HepG2 (cell line): ENCODE measurements at regions not wholly inside any gene's neighbourhood (a gene's known extent, or its start where the extent isn't known, plus 50 kb on each side); places are given as distances from the start of the nearest gene placed in this dataset.

ENCODE experiments used
- ATAC-seq: fragments of 200-7000 bp; cut with Tn5 transposase; 3 replicates; pipeline ENCODE4 v1.9.1; 2020; ENCODE audit warnings: mild to moderate bottlenecking, moderate library complexity
- BruUV-seq: library from RNA; stranded (reverse); fragments of 400-500 nt; replicated peaks from 2 replicates; lab custom pipeline; 2021; lab: Mats Ljungman, UMichigan
- CTCF ChIA-PET: fragments of 300-600 bp; formaldehyde crosslinking; extraction: SDS; loops from one replicate; lab custom pipeline; 2021; ENCODE audit warnings: low total read pairs, inconsistent platforms, low intra/inter-chr PET ratio; lab: Yijun Ruan, JAX
- POLR2A ChIA-PET: fragments of 350-600 bp; sonication (Branson Sonifier 250); formaldehyde crosslinking; loops from one replicate; lab custom pipeline; 2020; ENCODE audit warnings: antibody characterized with exemption, inconsistent platforms; lab: Yijun Ruan, JAX
- DNase-seq: peaks from one replicate; pipeline ENCODE4 v3.0.0-alpha.2; 2015; ENCODE audit warnings: low spot score
- FAIRE-seq: peaks from 3 replicates; lab custom pipeline; 2011; peaks lifted over from hg19 to GRCh38; lab: Jason Lieb, UNC
- H2AFZ ChIP-seq: one replicate; pipeline ENCODE4 v1.6.1; 2011; ENCODE audit warnings: low read length, inconsistent platforms
- H3K27ac ChIP-seq: fragments of 300-600 bp; 3 replicates; pipeline ENCODE4 v1.8.0; 2011; ENCODE audit warnings: mixed run types, mild to moderate bottlenecking, mixed read lengths, low read length, inconsistent platforms; ENCODE audit not compliant: insufficient read depth; ENCODE audit errors: extremely low read length
- H3K27me3 ChIP-seq, 2 experiments: fragments of 200-600 bp in 1 of 2; 2 replicates in 1 of 2; 3 replicates in 1 of 2; pipeline versions ENCODE4 v1.6.0 to v1.8.0; 2011; ENCODE audit warnings: low read length in 2 of 2, mild to moderate bottlenecking in 2 of 2, moderate library complexity in 2 of 2, inconsistent platforms in 1 of 2; ENCODE audit not compliant: insufficient read depth in 2 of 2, control insufficient read depth in 1 of 2
- H3K36me3 ChIP-seq, 2 experiments: fragments of 200-600 bp in 1 of 2; replicated peaks in 1 of 2; 2 replicates in 1 of 2; 3 replicates in 1 of 2; pipeline versions ENCODE4 v1.5.1 to v1.8.0; 2011; ENCODE audit warnings: low read length in 2 of 2, inconsistent platforms in 1 of 2; ENCODE audit not compliant: insufficient read depth in 2 of 2, control insufficient read depth in 1 of 2
- H3K4me1 ChIP-seq: 2 replicates; pipeline ENCODE4 v1.5.1; 2012; ENCODE audit warnings: low read length, inconsistent platforms; ENCODE audit not compliant: insufficient read depth
- H3K4me2 ChIP-seq: 2 replicates; pipeline ENCODE4 v1.6.0; 2011; ENCODE audit warnings: low read depth, low read length, inconsistent platforms
- H3K4me3 ChIP-seq, 3 experiments: fragments of 200-600 bp in 1 of 3; sonication (generic), shearing (Covaris generic) in 1 of 3; replicated peaks in 1 of 3; 2 replicates each; pipeline ENCODE4 v1.5.1; 2011 to 2016; ENCODE audit warnings: low read length in 3 of 3, inconsistent platforms in 2 of 3, low read depth in 2 of 3, mild to moderate bottlenecking in 2 of 3, control low read depth in 1 of 3, mixed read lengths in 1 of 3; ENCODE audit not compliant: insufficient read depth in 1 of 3
- H3K79me2 ChIP-seq: one replicate; pipeline ENCODE4 v1.6.1; 2011; ENCODE audit warnings: low read length, inconsistent platforms; ENCODE audit not compliant: insufficient read depth
- H3K9ac ChIP-seq: 2 replicates; pipeline ENCODE4 v1.6.0; 2011; ENCODE audit warnings: mild to moderate bottlenecking, low read depth, low read length, inconsistent platforms; ENCODE audit not compliant: insufficient read depth
- H3K9me3 ChIP-seq: 2 replicates; pipeline ENCODE4 v1.5.1; 2012; ENCODE audit warnings: mild to moderate bottlenecking, low read length
- H4K20me1 ChIP-seq: 2 replicates; pipeline ENCODE4 v1.6.0; 2011; ENCODE audit warnings: inconsistent platforms, mild to moderate bottlenecking, low read length, moderate library complexity; ENCODE audit not compliant: insufficient read depth
- FOSL1 ChIP-seq: sonication (generic); formaldehyde crosslinking; IDR thresholded peaks from 2 replicates; pipeline ENCODE4 v1.9.0; 2021; ENCODE audit warnings: missing genetic modification reagents, borderline replicate concordance
- RNF2 ChIP-seq: fragments of 450-650 bp; conservative IDR thresholded peaks from 2 replicates; pipeline ENCODE4 v1.6.1; 2016; ENCODE audit warnings: low read depth
- STAG1 ChIP-seq: sonication (generic); formaldehyde crosslinking; IDR thresholded peaks from 2 replicates; pipeline ENCODE4 v1.4.0; 2020; ENCODE audit warnings: missing genetic modification reagents
- ZNF207 ChIP-seq: fragments of 450-650 bp; IDR thresholded peaks from 2 replicates; pipeline ENCODE4 v1.6.1; 2016; ENCODE audit warnings: antibody characterized with exemption, borderline replicate concordance
- ZNF761 ChIP-seq: sonication (generic); formaldehyde crosslinking; conservative IDR thresholded peaks from 2 replicates; pipeline ENCODE4 v1.4.0; 2020; ENCODE audit warnings: mild to moderate bottlenecking, missing genetic modification reagents
- ZNF766 ChIP-seq: sonication (generic); formaldehyde crosslinking; IDR thresholded peaks from 2 replicates; pipeline ENCODE4 v1.5.0; 2020; ENCODE audit warnings: missing genetic modification reagents, borderline replicate concordance
- ZNF768 ChIP-seq: sonication (generic); formaldehyde crosslinking; IDR thresholded peaks from 2 replicates; pipeline ENCODE4 v1.4.0; 2020; ENCODE audit warnings: missing genetic modification reagents
- ZNF773 ChIP-seq: sonication (generic); formaldehyde crosslinking; IDR thresholded peaks from 2 replicates; pipeline ENCODE4 v1.4.0; 2020; ENCODE audit warnings: missing genetic modification reagents, borderline replicate concordance
- WGBS: methylation state at CpG from one replicate; pipeline ENCODE4 v1.1.6; 2017; ENCODE audit warnings: low lambda C conversion rate; 5-methylcytosine and 5-hydroxymethylcytosine counted together
- in situ Hi-C: cut with HindIII; loops from 2 replicates; pipeline ENCODE4 v1.10.0; 2017; ENCODE audit warnings: low pct_unique_long_range_greater_than_20kb; ENCODE audit not compliant: extremely low pct_ligation_motif_present
- intact Hi-C: fragments of 100-400 bp; cut with micrococcal nuclease; formaldehyde crosslinking; loops from one replicate; pipeline ENCODE4 v1.10.0; 2022; ENCODE audit not compliant: unreplicated experiment
- TF ChIP-seq, protein P1 (sequence below): sonication (generic); formaldehyde crosslinking; IDR thresholded peaks from 2 replicates; pipeline ENCODE4 v1.5.0; 2020; ENCODE audit warnings: mild to moderate bottlenecking, missing genetic modification reagents, moderate library complexity
- TF ChIP-seq, protein P2 (sequence below): sonication (generic); formaldehyde crosslinking; IDR thresholded peaks from 2 replicates; pipeline ENCODE4 v1.8.0; 2022; ENCODE audit warnings: missing genetic modification reagents, mild to moderate bottlenecking, borderline replicate concordance
- TF ChIP-seq, protein P3 (sequence below): sonication (generic); formaldehyde crosslinking; conservative IDR thresholded peaks from 2 replicates; pipeline ENCODE4 v1.8.1; 2023; ENCODE audit warnings: missing genetic modification reagents

DNA sequence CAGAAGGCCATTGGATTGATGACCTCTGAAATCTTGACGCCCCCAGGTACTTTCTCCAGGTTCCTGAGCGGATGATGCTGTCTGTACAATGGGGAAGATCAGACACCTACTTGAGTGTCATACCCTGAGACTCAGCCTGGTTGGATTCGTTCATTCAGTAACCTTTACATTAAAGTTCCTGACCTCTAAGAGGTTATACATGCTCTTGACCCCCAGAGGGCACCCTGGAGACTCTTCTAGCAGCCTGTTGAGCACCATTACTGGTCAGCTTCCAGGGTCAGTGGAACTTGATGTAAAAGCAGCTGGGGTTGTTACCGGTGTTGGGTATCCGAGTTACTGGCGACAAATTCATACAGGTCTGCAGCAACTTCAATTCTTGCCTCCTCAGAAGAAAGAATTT is 114.3 kb upstream of the ZNF678 start:
- TF ChIP-seq, protein P1, sequence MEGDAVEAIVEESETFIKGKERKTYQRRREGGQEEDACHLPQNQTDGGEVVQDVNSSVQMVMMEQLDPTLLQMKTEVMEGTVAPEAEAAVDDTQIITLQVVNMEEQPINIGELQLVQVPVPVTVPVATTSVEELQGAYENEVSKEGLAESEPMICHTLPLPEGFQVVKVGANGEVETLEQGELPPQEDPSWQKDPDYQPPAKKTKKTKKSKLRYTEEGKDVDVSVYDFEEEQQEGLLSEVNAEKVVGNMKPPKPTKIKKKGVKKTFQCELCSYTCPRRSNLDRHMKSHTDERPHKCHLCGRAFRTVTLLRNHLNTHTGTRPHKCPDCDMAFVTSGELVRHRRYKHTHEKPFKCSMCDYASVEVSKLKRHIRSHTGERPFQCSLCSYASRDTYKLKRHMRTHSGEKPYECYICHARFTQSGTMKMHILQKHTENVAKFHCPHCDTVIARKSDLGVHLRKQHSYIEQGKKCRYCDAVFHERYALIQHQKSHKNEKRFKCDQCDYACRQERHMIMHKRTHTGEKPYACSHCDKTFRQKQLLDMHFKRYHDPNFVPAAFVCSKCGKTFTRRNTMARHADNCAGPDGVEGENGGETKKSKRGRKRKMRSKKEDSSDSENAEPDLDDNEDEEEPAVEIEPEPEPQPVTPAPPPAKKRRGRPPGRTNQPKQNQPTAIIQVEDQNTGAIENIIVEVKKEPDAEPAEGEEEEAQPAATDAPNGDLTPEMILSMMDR (CRISPR knock-in tag) = peak; percentile 50
- TF ChIP-seq, protein P2, sequence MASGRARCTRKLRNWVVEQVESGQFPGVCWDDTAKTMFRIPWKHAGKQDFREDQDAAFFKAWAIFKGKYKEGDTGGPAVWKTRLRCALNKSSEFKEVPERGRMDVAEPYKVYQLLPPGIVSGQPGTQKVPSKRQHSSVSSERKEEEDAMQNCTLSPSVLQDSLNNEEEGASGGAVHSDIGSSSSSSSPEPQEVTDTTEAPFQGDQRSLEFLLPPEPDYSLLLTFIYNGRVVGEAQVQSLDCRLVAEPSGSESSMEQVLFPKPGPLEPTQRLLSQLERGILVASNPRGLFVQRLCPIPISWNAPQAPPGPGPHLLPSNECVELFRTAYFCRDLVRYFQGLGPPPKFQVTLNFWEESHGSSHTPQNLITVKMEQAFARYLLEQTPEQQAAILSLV (CRISPR knock-in tag) = no peak
- TF ChIP-seq STAG1 (CRISPR knock-in tag) = peak; percentile 20; the same call in 1 of the 2 replicates
- TF ChIP-seq ZNF207 = no peak
- no peak for TF ChIP-seq ZNF766 (CRISPR knock-in tag)
- no peak for TF ChIP-seq FOSL1 (CRISPR knock-in tag)
- TF ChIP-seq, protein P3, sequence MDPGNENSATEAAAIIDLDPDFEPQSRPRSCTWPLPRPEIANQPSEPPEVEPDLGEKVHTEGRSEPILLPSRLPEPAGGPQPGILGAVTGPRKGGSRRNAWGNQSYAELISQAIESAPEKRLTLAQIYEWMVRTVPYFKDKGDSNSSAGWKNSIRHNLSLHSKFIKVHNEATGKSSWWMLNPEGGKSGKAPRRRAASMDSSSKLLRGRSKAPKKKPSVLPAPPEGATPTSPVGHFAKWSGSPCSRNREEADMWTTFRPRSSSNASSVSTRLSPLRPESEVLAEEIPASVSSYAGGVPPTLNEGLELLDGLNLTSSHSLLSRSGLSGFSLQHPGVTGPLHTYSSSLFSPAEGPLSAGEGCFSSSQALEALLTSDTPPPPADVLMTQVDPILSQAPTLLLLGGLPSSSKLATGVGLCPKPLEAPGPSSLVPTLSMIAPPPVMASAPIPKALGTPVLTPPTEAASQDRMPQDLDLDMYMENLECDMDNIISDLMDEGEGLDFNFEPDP (CRISPR knock-in tag) = no peak
- no peak for TF ChIP-seq ZNF773 (CRISPR knock-in tag)
- no peak for TF ChIP-seq ZNF768
- no peak for TF ChIP-seq RNF2
- TF ChIP-seq ZNF761 (CRISPR knock-in tag) = no peak
- ChIA-PET POLR2A (no interaction called here), CTCF (interaction anchor here (1.2 kb wide), 1 partner anchor 214 kb away, joined by 5 read pairs; no protein-coding TSS in a partner anchor)
- no TSS peak for BruUV-seq
- FAIRE-seq (no peak), DNase-seq (peak; percentile 45), ATAC-seq (peak; percentile 60)
- Histone ChIP-seq H3K36me3 (no peaks in the 10 kb centered on the region), H3K27ac (no peak overlapping the region), H2AFZ (no peak overlapping the region), H3K4me1 (no peaks in the 10 kb centered on the region), H3K9ac (no peak overlapping the region), H3K27me3 (peaks cover 0 to 6% of the 10 kb centered on the region in 2 experiments; a peak in 2 of 5 replicates), H3K4me2 (no peak overlapping the region), H3K79me2 (no peaks in the 10 kb centered on the region), H4K20me1 (no peaks in the 10 kb centered on the region), H3K9me3 (no peaks in the 10 kb centered on the region), H3K4me3 (no peak overlapping the region)
- in situ Hi-C loops = no loop called here
- intact Hi-C loops = no loop called here
- WGBS = 2% methylated on average over 6 of the region's 6 CpGs
